Activated T-helper 17 cell treated with anti-CD3 and anti-CD28 coated beads, Interleukin-2, amount 50 U/mL, for 72 hours (primary cell): ENCODE measurements at regions not wholly inside any gene's neighbourhood (a gene's known extent, or its start where the extent isn't known, plus 50 kb on each side); places are given as distances from the start of the nearest gene placed in this dataset.
"Not testable (repeated sequence)": the region's sequence is repeated elsewhere in the genome, so short reads cannot be mapped to it uniquely, and the experiment has no call there.

ENCODE experiments used
- ATAC-seq: fragments of 150-1000 bp; cut with Tn5 transposase; replicated peaks from 2 replicates; pipeline ENCODE4 v1.10.0; 2021; ENCODE audit warnings: mild to moderate bottlenecking, moderate library complexity
- H3K27ac Mint-ChIP-seq: one replicate; pipeline ENCODE4 v1.8.0; 2022; ENCODE audit warnings: mixed read lengths
- H3K27me3 Mint-ChIP-seq: one replicate; pipeline ENCODE4 v1.8.0; 2022; ENCODE audit warnings: mixed read lengths
- H3K36me3 Mint-ChIP-seq: one replicate; pipeline ENCODE4 v1.8.0; 2022; ENCODE audit warnings: low read depth, mild to moderate bottlenecking, mixed read lengths
- H3K4me1 Mint-ChIP-seq: one replicate; pipeline ENCODE4 v1.8.0; 2022; ENCODE audit warnings: mixed read lengths
- H3K4me3 Mint-ChIP-seq: one replicate; pipeline ENCODE4 v1.8.0; 2022; ENCODE audit warnings: mild to moderate bottlenecking, mixed read lengths
- H3K9me3 Mint-ChIP-seq: one replicate; pipeline ENCODE4 v1.8.0; 2022; ENCODE audit warnings: mixed read lengths

GRCh38 chr2:106339609-106340008 lies 128.6 kb downstream of the RGPD3 start:
- Mint-ChIP-seq H3K36me3 (no peaks in the 10 kb centered on the region), H3K9me3 (no peaks in the 10 kb centered on the region), H3K4me1 (no peaks in the 10 kb centered on the region), H3K4me3 (no peak overlapping the region), H3K27me3 (no peaks in the 10 kb centered on the region), H3K27ac (no peak overlapping the region)
- no peak for ATAC-seq

- Mint-ChIP-seq H3K4me3 (no peak overlapping the region), H3K4me1 (no peaks in the 10 kb centered on the region), H3K36me3 (no peaks in the 10 kb centered on the region), H3K27me3 (no peaks in the 10 kb centered on the region), H3K9me3 (no peaks in the 10 kb centered on the region), H3K27ac (no peak overlapping the region)
- ATAC-seq = no peak
Measured at GRCh38 chr2:106339132-106339531, 129.1 kb downstream of the RGPD3 start.

- Mint-ChIP-seq H3K9me3 (no peaks in the 10 kb centered on the region), H3K4me1 (no peaks in the 10 kb centered on the region), H3K27me3 (no peaks in the 10 kb centered on the region), H3K4me3 (no peak overlapping the region), H3K36me3 (no peaks in the 10 kb centered on the region), H3K27ac (no peak overlapping the region)
- ATAC-seq = no peak
Measured at GRCh38 chr2:106338043-106338442, 130.2 kb downstream of the RGPD3 start.

- Mint-ChIP-seq H3K27me3 (no peaks in the 10 kb centered on the region), H3K36me3 (no peaks in the 10 kb centered on the region), H3K27ac (no peak overlapping the region), H3K9me3 (no peaks in the 10 kb centered on the region), H3K4me1 (no peaks in the 10 kb centered on the region), H3K4me3 (no peak overlapping the region)
- no peak for ATAC-seq
Measured at GRCh38 chr2:106336737-106337136, 131.5 kb downstream of the RGPD3 start.

- Mint-ChIP-seq H3K9me3 (no peaks in the 10 kb centered on the region), H3K4me1 (no peaks in the 10 kb centered on the region), H3K27ac (no peak overlapping the region), H3K36me3 (no peaks in the 10 kb centered on the region), H3K4me3 (no peak overlapping the region), H3K27me3 (no peaks in the 10 kb centered on the region)
- no peak for ATAC-seq
Measured at GRCh38 chr2:106336108-106336507, 132.1 kb downstream of the RGPD3 start.

- H3K36me3 Mint-ChIP-seq = no peaks in the 10 kb centered on the region
- no peak overlapping the region for H3K4me3 Mint-ChIP-seq
- H3K9me3 Mint-ChIP-seq = no peaks in the 10 kb centered on the region
- no peaks in the 10 kb centered on the region for H3K4me1 Mint-ChIP-seq
- no peaks in the 10 kb centered on the region for H3K27me3 Mint-ChIP-seq
- ATAC-seq = no peak
- H3K27ac Mint-ChIP-seq = no peak overlapping the region
Measured at GRCh38 chr2:106334802-106335201, 133.4 kb downstream of the RGPD3 start.

- H3K4me1 Mint-ChIP-seq, H3K36me3 Mint-ChIP-seq: not testable (repeated sequence)
Measured at GRCh38 chr2:106333253-106333873, 134.8 kb downstream of the RGPD3 start.

GRCh38 chr2:106332054-106332453 lies 136.2 kb downstream of the RGPD3 start:
- H3K27ac Mint-ChIP-seq = no peak overlapping the region
- H3K9me3 Mint-ChIP-seq = no peaks in the 10 kb centered on the region
- no peaks in the 10 kb centered on the region for H3K27me3 Mint-ChIP-seq
- no peak for ATAC-seq
- H3K4me1 Mint-ChIP-seq = no peaks in the 10 kb centered on the region
- H3K4me3 Mint-ChIP-seq = no peak overlapping the region
- H3K36me3 Mint-ChIP-seq = no peaks in the 10 kb centered on the region

More at GRCh38 chr2:106333253-106333873, 134.8 kb downstream of the RGPD3 start:
- not testable (repeated sequence) for H3K27ac Mint-ChIP-seq, ATAC-seq, H3K9me3 Mint-ChIP-seq, H3K4me3 Mint-ChIP-seq, H3K27me3 Mint-ChIP-seq

GRCh38 chr2:106330384-106331261 lies 136.5 kb upstream of the UXS1 start:
- H3K4me3 Mint-ChIP-seq, H3K4me1 Mint-ChIP-seq, H3K9me3 Mint-ChIP-seq, H3K27me3 Mint-ChIP-seq, H3K36me3 Mint-ChIP-seq, ATAC-seq, H3K27ac Mint-ChIP-seq: not testable (repeated sequence)

GRCh38 chr2:106323337-106324013 lies 129.4 kb upstream of the UXS1 start:
- Mint-ChIP-seq H3K36me3 (no peaks in the 10 kb centered on the region), H3K4me1 (no peaks in the 10 kb centered on the region), H3K27ac (no peak overlapping the region), H3K4me3 (no peak overlapping the region), H3K27me3 (peaks cover 19% of the 10 kb centered on the region), H3K9me3 (no peaks in the 10 kb centered on the region)
- no peak for ATAC-seq

- ATAC-seq = no peak
- Mint-ChIP-seq H3K27me3 (peaks cover 19% of the 10 kb centered on the region), H3K9me3 (no peaks in the 10 kb centered on the region), H3K4me3 (no peak overlapping the region), H3K4me1 (no peaks in the 10 kb centered on the region), H3K27ac (no peak overlapping the region), H3K36me3 (no peaks in the 10 kb centered on the region)
Measured at GRCh38 chr2:106322281-106322680, 128.2 kb upstream of the UXS1 start.

- ATAC-seq, H3K4me3 Mint-ChIP-seq, H3K36me3 Mint-ChIP-seq, H3K27ac Mint-ChIP-seq, H3K9me3 Mint-ChIP-seq, H3K4me1 Mint-ChIP-seq: not testable (repeated sequence)
- peaks cover 15% of the 10 kb centered on the region for H3K27me3 Mint-ChIP-seq
Measured at GRCh38 chr2:106320439-106320838, 126.3 kb upstream of the UXS1 start.

GRCh38 chr2:106316915-106317314 lies 122.8 kb upstream of the UXS1 start:
- H3K36me3 Mint-ChIP-seq = no peaks in the 10 kb centered on the region
- no peaks in the 10 kb centered on the region for H3K27me3 Mint-ChIP-seq

GRCh38 chr2:106314444-106314843 lies 120.3 kb upstream of the UXS1 start:
- no peaks in the 10 kb centered on the region for H3K9me3 Mint-ChIP-seq
- H3K4me3 Mint-ChIP-seq = no peak overlapping the region
- ATAC-seq = peak; percentile 52
- H3K36me3 Mint-ChIP-seq = no peaks in the 10 kb centered on the region
- H3K27ac Mint-ChIP-seq = no peak overlapping the region
- no peaks in the 10 kb centered on the region for H3K27me3 Mint-ChIP-seq
- H3K4me1 Mint-ChIP-seq = no peaks in the 10 kb centered on the region

More at GRCh38 chr2:106316915-106317314, 122.8 kb upstream of the UXS1 start:
- Mint-ChIP-seq H3K4me3 (no peak overlapping the region), H3K4me1 (no peaks in the 10 kb centered on the region), H3K27ac (no peak overlapping the region), H3K9me3 (no peaks in the 10 kb centered on the region)
- ATAC-seq = no peak

GRCh38 chr2:106311041-106311370 lies 116.9 kb upstream of the UXS1 start:
- Mint-ChIP-seq H3K27me3 (no peaks in the 10 kb centered on the region), H3K9me3 (no peaks in the 10 kb centered on the region)

More at GRCh38 chr2:106311041-106311370, 116.9 kb upstream of the UXS1 start:
- Mint-ChIP-seq H3K27ac (no peak overlapping the region), H3K36me3 (no peaks in the 10 kb centered on the region), H3K4me3 (no peak overlapping the region), H3K4me1 (no peaks in the 10 kb centered on the region)
- no peak for ATAC-seq
